HL-60 (cell line): ENCODE measurements at regions not wholly inside any gene's neighbourhood (a gene's known extent, or its start where the extent isn't known, plus 50 kb on each side); places are given as distances from the start of the nearest gene placed in this dataset.

ENCODE experiments used
- POLR2AphosphoS5 ChIP-seq: IDR thresholded peaks from 2 replicates; pipeline ENCODE4 v1.6.1; 2012; ENCODE audit warnings: low read depth
- TF ChIP-seq, protein P1 (sequence below): IDR thresholded peaks from one replicate; pipeline ENCODE4 v1.5.1; 2011; ENCODE audit warnings: low read length, control low read depth, inconsistent platforms; ENCODE audit not compliant: insufficient read depth

DNA sequence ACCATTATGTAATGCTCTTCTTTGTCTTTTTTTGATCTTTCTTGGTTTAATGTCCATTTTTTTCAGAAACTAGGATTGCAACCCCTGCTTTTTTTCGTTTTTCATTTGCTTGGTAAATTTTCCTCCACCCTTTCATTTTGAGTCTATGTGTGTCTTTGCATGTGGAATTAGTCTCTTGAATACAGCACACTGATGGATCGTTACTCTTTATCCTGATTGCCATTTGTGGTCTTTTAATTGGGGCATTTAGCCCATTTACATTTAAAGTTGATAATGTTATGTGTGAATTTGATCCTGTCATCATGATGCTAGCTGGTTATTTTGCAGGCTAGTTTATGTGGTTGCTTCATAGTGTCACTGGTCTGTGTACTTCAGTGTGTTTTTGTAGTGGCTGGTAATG lies 75.6 kb upstream of the ETV3 start:
- TF ChIP-seq POLR2AphosphoS5 = no peak
- TF ChIP-seq, protein P1, sequence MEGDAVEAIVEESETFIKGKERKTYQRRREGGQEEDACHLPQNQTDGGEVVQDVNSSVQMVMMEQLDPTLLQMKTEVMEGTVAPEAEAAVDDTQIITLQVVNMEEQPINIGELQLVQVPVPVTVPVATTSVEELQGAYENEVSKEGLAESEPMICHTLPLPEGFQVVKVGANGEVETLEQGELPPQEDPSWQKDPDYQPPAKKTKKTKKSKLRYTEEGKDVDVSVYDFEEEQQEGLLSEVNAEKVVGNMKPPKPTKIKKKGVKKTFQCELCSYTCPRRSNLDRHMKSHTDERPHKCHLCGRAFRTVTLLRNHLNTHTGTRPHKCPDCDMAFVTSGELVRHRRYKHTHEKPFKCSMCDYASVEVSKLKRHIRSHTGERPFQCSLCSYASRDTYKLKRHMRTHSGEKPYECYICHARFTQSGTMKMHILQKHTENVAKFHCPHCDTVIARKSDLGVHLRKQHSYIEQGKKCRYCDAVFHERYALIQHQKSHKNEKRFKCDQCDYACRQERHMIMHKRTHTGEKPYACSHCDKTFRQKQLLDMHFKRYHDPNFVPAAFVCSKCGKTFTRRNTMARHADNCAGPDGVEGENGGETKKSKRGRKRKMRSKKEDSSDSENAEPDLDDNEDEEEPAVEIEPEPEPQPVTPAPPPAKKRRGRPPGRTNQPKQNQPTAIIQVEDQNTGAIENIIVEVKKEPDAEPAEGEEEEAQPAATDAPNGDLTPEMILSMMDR = no peak
